HG03558 (cell line): ENCODE measurements at regions not wholly inside any gene's neighbourhood (a gene's known extent, or its start where the extent isn't known, plus 50 kb on each side); places are given as distances from the start of the nearest gene placed in this dataset.

Source experiments
- ATAC-seq: cut with Tn5 transposase; IDR thresholded peaks from one replicate; pipeline ENCODE4 v1.9.1; 2021; ENCODE audit warnings: moderate number of reproducible peaks; ENCODE audit not compliant: unreplicated experiment; ENCODE audit errors: extremely low read depth

DNA sequence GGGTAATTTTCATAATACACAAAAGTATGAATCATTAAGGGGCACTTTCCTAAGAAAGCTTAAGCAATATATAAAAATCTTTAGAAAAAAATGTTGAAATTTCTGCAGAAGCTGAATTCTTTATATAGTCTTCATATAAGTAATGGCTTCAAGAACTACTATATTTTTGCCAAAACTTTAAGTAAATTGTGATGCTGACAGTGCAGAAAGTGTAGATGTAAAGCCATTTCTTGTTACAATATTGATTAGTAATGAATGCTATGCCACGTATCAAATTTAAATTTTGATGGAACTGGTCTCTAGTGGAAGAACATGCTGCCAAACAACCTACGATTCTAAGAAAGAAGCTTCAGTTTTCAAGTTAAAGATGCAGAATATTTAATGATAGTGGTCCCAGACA, 1210.0 kb downstream of the SLITRK1 start:
- ATAC-seq = no peak

DNA sequence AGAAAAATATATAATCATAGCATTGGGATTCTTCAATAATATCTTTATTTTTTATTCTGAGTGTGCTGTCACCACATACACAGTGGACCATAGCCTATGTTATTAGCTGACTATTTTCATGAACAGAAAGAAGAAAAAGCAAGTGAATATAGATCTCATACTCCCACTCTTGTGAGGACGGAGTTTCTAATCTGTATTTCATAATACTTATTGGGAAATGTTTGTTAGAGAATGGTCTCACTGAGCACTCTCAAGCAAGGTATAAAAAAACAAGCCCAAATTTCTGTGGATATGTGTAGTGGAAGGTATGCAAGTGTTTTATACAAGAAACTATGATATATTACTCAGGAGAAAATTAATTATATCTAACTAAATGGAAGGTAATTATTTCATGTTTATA, 1218.1 kb downstream of the SLITRK1 start:
- ATAC-seq = no peak

DNA sequence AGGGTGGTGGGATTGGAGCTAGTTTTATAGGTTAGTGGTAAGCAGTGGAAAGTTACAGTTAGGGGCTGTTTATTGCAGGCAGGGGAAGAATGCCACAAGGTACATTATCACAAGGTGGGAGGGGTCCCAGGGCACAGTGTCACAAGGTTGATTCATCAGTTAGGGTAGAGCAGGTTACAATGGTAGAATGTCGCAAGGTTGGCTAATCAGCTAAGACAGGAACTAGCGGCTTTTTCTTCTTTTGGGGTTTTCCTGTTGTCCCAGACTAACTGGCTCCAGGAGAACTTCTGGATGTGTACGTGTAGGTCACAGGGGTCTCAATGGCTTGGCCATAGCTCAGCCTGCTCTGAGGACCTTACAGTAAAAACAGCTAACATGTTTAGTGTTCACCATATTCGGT, 1221.1 kb downstream of the SLITRK1 start:
- no peak for ATAC-seq

DNA sequence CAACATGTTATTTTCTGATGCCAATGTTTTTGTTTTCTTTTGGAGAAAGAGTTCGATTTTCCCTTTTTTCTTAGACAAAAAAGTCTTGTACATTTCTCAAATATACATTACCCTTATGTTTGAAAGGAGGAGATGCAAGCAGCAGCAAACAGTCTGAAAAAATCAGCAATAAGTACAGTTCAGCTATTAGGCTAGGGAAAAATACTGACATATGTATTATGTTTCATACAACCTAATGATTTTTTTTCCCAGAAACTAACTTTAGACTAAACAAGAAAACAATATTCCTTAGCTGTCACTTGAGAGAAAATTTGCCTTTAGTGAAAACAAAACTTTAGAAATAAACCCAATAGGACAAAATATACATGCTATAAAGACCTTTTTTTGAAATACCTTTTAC, 1223.5 kb downstream of the SLITRK1 start:
- no peak for ATAC-seq

DNA sequence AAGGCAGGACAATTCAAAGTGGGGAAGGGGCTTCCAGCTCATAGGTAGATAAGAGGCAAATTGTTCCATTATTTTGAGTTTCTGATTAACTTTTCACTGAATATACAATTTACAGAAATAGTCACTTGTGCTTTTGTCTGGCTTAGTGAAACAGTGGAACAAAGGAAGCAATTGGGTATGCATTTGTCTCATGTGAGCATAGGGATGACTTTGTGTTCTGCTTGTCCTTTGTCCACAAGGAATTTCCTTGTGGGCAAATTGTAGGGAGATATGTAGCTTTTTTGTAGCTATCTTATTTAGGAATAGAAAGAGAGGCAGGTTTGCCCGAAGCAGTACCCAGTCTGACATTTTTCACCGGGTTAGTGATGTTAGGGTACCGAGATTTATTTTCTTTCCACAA, 1224.8 kb downstream of the SLITRK1 start:
- ATAC-seq = no peak

DNA sequence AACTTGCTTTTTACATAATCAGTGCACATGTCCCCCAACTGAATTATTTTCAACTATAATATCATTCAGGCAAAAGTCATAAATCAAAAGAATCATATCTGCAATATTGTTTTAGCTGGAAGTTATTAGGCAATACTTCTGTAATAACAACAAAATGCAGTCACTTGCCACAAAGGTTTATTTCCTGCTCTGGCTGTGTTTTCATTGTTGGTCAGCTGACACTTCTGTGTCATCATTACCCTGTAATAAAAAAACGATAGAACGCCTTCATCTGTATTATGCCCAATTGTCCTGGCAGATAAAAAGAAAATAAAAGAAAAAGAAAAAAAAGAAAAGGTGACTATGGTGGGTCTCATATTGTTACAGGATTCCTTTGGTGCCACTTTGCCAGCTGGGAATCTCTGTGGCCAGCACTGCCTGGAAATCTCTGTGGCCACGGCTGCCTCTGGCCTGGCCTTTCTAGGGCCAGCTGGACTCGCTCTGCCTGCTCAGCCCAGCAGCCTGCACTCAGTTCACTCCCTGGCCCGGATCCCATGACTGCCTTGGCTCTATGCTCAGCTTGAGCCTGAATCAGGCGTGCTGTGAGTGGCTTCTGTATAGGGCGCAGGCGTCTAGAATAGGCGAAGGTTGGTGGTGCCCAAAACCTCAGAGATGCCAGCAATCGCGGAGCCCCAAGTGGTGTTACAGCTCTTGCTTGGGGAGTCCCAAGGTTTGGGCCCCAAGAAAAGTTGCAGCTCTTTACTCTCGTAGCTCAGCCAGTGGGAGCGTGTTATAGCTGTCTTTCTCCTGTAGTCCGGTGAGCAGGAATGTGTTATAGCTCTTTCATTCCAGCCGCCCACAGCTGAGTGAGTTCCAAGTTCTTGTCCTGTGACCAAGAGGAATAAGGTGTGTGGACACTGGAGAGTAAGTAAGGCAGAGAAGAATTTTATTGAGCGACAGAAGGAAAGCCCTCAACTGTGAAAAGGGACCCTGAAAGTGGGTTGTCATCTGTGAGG, 1227.1 kb downstream of the SLITRK1 start:
- no peak for ATAC-seq

DNA sequence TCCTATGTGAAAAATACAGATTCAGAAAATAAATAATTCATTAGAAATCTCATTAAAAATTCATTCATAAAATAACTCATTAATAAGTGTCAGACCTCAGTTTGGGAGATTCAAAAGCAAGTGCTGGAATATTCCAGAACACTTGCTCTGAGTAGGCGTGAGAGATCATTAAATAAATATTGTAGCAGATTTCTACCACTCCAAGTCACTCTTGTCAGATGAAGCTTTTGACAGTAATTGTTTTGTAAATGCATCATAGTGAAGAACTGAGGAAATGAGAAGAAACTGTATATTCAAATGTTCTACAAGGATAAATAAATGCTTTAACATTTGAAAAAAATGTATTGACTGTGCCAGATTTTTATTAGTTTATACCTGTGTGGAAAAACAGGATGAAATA, 1228.1 kb downstream of the SLITRK1 start:
- no peak for ATAC-seq

DNA sequence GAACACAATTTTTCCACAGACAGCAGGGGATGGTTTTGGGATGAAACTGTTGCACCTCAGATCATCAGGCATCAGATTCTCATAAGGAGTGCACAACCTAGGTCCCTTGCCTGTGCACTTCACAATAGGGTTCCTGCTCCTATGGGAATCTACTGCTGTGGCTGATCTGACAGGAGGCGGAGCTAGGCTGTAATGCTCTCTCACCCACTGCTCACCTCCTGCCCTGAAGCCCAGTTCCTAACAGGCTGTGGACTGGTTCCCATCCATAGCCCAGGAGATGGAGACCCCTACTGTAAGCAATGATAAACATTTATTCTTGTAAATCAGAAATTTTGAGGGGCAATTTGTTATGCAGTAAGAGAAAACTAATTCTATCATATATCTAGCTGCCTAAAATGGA, 1234.7 kb downstream of the SLITRK1 start:
- no peak for ATAC-seq

DNA sequence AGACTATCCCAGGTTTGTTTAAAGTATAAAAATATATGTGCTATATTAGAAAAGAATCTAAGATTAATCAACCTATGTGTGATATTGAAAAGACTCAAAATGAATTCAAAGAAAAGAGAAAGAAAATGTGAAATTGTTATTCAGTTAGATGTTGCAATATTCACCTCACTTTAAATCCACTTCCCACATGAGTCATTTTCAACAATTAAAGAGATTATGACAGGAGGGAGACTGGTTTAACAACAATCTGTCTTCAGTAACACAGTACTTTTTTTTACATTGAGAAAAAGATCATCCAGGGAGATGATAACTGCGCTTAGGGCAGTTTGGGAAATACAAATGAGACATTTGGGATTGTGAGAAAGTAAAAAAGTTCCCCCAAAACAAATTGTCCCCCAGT, 1246.2 kb downstream of the SLITRK1 start:
- ATAC-seq = no peak

DNA sequence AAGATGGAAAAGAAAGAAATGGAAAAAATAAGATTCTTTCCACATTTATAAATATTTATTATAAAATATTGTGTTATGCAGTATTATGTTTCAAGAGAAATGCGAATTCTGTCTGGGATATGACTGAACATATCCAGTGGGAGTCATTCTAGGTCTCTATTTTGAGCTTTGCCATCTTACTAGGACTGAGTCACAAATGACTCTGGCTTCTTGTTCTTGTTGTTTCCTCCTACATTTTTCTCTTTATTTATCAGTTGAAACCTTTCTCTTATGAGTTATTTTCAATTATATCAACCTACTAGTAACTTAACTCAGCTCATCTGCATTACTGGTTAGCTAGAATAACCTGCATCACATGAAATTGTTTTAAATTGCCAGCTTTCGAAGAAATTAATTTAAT, 1247.3 kb downstream of the SLITRK1 start:
- no peak for ATAC-seq

DNA sequence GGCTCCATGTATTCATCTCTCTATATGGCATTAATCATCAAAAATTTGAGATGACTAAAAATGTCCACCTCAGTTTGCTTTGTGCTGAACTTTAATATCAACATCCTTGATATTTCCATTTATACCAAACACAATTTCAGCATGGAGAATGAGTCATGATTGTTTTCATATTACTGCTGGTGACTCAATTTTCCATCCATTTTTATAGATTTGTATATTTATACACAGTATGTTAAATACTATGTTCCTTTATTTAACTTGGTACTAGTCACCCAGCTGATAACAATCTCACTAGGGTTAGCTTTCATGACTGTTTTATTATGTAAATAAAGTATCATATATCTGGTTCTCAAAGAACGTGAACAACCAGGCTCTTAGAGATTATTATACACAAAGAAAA, 1255.1 kb downstream of the SLITRK1 start:
- ATAC-seq = no peak

DNA sequence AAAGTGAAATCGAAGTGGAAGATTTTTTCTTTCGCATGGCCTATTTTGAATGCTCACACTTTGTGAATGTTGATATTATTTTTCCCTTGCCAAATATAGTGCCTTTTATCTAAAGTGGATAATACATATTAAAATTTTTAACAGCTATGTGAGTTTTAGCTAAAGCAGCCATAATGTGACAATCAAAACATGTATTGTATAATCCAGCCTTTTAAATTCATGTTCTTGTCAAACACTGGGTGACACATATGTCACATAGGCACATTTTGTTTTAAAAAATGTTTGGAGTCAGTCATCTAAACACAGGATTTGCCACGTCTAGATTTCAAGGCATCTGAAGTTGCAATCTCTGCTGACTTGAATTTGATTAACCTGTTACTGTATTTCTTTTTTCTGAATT, 1256.6 kb downstream of the SLITRK1 start:
- ATAC-seq = no peak

DNA sequence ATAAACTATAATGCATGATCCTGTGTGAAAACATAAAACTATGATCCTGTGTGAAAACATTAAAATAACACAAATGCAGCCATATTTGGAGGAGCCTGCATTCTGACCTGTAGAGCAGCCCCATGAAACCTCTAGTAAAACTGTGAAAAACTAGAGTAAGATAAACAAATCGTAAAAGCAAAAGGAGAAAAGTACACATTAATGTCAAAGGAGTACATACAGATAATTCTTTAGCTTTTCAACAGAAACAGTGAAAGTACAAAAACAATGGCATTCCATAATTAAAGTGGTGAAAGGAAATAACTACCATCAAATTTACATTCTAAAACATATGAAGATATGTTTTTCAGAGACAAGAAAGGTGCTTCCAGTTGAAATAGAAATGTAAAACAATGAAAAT, 1267.2 kb downstream of the SLITRK1 start:
- no peak for ATAC-seq

DNA sequence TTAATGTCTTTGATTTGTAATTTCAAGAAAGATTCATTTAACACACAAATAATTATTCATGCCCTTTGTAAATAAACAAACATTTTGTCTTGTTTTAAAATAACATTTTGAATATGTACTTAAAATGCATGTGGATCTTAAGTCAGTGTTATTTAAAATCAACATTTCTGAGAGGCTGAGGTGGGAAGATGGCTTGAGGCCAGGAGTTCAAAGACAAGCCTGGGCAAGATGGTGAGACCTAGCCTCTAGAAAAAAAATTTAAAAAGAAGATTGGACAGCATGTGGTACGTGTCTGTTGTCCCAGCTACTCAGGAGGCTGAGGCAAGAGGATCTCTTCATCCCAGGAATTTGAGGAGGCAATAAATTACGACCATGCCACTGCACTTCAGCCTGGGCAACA, 1268.2 kb downstream of the SLITRK1 start:
- no peak for ATAC-seq

DNA sequence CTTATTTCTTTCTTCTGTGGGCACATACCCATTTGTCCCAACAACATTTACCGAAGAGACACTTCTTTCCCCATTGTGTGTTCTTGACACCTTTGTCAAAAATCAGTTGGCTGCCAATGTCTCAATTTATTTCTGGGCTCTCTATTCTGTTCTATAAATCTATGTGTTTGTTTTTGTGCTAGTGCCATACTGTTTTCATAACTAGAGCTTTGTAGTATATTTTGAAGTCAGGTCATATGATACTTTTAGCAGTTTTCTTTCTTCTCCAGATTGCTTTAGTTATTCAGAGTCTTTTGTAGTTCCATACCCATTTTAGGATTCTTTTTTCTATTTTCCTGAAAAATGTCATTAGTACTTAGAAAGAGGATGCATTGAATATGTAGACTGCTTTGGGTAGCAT, 1276.3 kb downstream of the SLITRK1 start:
- no peak for ATAC-seq

DNA sequence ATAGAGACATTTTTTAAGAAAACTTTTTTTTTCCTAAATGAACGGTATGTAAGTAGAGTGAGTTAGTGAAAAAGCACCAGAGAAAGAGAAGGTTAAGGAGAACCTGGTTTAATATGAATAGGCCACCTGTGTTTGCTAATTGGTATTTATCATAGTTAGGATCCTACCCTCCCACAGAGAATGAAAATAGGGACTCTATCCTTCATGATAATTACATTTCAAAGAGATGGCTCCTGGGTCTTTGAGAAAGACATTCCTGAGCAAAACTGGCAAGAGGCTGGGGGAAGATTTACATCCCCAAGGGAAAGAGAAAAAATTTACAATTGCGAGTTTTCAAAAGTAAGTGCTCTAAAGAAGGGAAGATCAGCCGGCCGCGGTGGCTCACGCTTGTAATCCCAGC, 1284.5 kb downstream of the SLITRK1 start:
- ATAC-seq = no peak

DNA sequence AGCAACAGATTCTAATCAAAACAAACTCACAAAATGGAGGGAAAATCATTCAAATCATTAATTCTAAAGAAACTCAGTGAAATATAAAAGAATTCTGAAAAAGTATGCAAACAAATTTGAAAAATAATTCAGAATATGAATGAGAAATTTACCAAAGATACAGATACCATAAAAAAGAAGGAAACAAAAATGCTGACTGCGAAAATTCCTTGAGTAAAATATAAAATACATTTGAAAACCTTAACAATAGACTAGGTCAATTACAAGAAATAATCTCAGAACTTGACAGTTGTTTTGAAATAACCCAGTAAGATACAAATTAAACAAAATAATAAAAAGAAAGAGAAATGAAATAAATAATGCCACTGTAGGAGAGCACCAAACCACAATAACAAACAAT, 1289.0 kb downstream of the SLITRK1 start:
- ATAC-seq = no peak

DNA sequence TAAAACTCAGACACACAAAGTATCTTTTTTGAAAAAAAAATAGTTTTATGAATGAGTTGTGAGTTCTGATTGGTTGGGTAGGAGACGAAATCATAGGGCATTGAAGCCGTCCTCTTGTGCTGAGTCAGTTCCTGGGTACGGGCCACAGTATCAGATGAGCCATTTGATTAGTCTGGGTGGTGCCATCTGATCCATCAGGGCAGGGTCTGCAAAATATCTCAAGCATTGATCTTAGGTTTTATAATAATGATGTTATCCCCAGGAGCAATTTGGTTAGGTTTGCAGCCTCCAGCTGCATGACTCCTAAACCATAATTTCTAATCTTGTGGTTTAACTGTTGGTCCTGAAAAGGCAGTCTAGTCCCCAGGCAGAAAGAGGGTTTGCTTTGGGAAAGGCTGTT, 1310.6 kb downstream of the SLITRK1 start:
- ATAC-seq = no peak

DNA sequence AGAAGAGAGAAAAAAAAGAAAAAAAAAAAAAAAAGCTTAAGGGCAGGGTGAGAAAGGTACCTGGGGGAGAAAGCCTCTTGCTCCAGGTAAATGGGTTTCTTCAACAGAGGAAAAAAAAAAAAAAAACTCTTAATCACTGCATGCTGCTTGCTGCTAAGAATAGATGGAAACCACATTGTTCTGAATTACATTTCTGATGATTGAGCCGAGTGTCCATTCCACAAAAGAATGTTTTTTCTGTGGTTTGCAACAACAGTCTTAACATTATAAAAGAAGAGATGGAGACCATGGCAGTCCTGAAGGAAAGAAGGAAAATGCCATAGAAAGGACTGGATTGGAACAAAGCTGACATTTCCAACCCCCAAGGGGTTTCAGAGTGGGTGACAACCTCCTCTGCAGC, 1312.7 kb downstream of the SLITRK1 start:
- ATAC-seq = no peak

DNA sequence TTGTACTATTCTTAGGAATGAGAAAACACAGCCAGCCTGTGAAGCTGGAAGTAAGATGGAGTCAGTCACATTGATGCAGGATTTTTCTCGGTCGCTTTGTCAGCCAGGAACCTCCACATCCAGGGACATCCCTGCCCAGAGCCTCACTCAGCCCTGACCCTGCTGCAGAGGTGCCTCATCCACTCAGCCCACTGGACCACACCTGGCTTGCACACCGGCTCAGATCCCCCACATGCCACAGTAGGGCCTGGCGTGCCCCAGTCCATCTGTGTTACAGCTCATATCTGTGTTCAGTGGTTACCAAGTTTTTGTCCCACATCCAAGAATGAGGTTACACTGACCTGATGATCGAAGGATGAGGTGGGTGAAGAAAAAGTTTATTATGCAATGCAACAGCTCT, 1315.4 kb downstream of the SLITRK1 start:
- ATAC-seq = no peak

DNA sequence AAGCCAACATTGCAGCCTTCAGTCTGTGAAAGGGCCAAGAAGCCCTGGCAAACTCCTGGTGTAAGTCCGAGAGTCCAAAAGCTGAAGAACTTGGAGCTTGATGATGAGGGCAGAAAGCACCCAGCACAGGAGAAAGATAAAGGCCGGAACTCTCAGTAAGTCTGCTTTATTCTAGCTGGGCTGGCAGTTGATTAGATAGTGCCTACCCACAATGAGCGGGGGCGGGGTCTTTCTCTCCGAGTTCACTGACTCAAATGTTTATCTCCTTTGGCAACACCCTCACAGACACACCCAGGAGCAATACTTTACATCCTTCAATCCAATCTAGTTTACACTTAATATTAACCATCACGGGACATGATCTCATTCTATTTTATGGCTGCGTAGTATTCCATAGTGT, 1317.1 kb downstream of the SLITRK1 start:
- ATAC-seq = no peak

DNA sequence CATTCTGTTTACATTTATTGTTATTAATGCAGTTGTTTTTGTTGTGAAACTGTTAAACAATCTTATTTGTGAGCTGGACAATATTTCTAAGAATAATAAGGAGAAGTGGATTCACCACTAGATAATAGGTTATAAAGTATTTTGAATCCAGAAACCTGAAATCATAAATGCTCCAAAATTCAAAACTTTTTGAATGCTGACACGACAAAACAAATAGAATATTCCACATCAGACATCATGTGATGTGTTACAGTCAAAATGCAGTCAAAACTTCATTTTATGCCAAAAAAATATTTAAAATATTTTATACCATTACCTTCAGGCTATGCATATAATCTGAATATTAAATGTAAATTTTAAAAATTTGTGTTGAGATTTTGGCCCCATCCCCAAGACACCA, 1321.4 kb downstream of the SLITRK1 start:
- no peak for ATAC-seq
